HG03342 (cell line): ENCODE measurements at regions not wholly inside any gene's neighbourhood (a gene's known extent, or its start where the extent isn't known, plus 50 kb on each side); places are given as distances from the start of the nearest gene placed in this dataset.
"Not testable (repeated sequence)": the region's sequence is repeated elsewhere in the genome, so short reads cannot be mapped to it uniquely, and the experiment has no call there.

Experiments used
- ATAC-seq: cut with Tn5 transposase; IDR thresholded peaks from one replicate; pipeline ENCODE4 v1.9.1; 2021; ENCODE audit warnings: mild to moderate bottlenecking, moderate library complexity; ENCODE audit not compliant: unreplicated experiment

- ATAC-seq: no peak
Measured at GRCh38 chr4:117893207-117893606, 141.1 kb upstream of the NDST3 start.

- ATAC-seq: no peak
Measured at GRCh38 chr4:117898496-117898895, 135.8 kb upstream of the NDST3 start.

- no peak for ATAC-seq
Measured at GRCh38 chr4:117900832-117901231, 133.5 kb upstream of the NDST3 start.

GRCh38 chr4:117907646-117908045, 126.6 kb upstream of the NDST3 start:
- no peak for ATAC-seq

GRCh38 chr4:117908306-117909207, 125.7 kb upstream of the NDST3 start:
- ATAC-seq: no peak

GRCh38 chr4:117916728-117917127, 117.6 kb upstream of the NDST3 start:
- ATAC-seq: no peak

GRCh38 chr4:117922311-117922710, 112.0 kb upstream of the NDST3 start:
- ATAC-seq: not testable (repeated sequence)

GRCh38 chr4:117927823-117928222, 106.5 kb upstream of the NDST3 start:
- ATAC-seq: not testable (repeated sequence)

- no peak for ATAC-seq
Measured at GRCh38 chr4:117941611-117942010, 92.7 kb upstream of the NDST3 start.

- ATAC-seq: no peak
Measured at GRCh38 chr4:117949621-117950020, 84.7 kb upstream of the NDST3 start.

GRCh38 chr4:117957571-117957970, 76.7 kb upstream of the NDST3 start:
- no peak for ATAC-seq

- ATAC-seq: no peak
Measured at GRCh38 chr4:117965622-117966021, 68.7 kb upstream of the NDST3 start.

GRCh38 chr4:117968606-117969005, 65.7 kb upstream of the NDST3 start:
- no peak for ATAC-seq

GRCh38 chr4:117971403-117971802, 62.9 kb upstream of the NDST3 start:
- ATAC-seq: no peak

- no peak for ATAC-seq
Measured at GRCh38 chr4:117983541-117984365, 50.5 kb upstream of the NDST3 start.

- ATAC-seq: no peak
Measured at GRCh38 chr4:117984366-117984680, 50.0 kb upstream of the NDST3 start.
